ENCODE measurements at regions not wholly inside any gene's neighbourhood (a gene's known extent, or its start where the extent isn't known, plus 50 kb on each side); places are given as distances from the start of the nearest gene placed in this dataset.
"Not testable (repeated sequence)": the region's sequence is repeated elsewhere in the genome, so short reads cannot be mapped to it uniquely, and the experiment has no call there.

DNA sequence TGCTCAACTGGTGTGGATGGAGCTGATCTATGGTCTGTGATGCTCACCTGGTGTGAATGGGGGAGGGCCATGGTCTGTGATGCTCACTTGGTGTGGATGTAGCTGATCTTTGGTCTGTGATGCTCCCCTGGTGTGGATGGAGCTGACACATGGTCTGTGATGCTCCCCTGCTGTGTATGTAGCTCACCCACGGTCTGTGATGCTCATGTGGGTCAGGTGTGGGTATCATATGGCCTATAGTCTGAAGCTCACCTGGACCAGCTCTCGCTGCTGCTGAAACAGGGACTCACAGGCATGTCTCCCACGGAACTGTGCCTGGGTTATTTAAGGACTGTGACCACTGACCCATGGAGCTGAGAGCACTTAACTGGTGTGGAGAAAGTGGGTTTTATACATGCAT, 109.7 kb downstream of the CRLF2 start:
- DNase-seq, result no peak

DNA sequence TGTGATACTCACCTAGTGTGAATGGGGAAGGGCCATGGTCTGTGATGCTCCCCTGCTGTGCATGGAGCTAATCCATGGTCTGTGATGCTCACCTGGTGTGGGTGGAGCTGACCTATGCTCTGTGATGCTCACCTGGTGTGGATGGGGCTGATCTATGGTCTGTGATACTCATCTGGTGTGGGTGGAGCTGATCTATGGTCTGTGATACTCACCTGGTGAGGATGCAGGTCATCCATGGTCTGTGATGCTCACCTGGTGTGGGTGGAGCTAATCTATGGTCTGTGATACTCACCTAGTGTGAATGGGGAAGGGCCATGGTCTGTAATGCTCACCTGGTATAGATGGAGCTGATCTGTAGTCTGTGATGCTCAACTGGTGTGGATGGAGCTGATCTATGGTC, 110.2 kb downstream of the CRLF2 start:
- DNase-seq, result not testable (repeated sequence)

DNA sequence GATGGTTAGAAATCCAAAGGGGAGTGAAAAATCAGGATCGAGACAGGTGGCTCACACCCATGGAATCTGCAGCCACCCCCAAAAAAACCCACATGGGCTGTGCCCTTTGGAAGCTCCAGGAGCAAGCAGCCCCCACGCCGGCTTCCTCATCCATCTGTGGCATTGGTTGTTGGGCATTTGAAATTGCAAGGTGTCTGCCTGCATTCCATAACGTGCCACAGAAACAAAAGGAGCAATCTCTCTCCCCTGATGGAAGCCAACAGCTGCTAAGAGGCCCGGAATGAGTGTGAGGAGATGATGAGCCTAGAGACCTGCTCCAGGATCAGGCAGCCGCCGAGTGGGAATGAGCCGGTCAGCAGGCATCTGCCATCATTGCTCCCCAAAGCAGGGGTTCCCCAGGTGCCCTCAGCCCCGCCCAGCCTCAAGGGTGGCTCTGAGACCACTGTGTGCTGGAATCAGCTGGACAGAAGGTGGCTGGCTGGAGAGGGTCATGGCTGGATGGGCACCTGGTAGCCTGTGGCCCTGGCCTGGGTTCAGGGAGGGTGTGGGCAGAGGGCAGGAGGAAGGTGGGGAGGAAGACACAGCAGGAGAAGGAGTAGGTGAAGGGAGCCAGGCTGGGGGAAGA, 113.2 kb downstream of the CRLF2 start:
- no peak for DNase-seq

DNA sequence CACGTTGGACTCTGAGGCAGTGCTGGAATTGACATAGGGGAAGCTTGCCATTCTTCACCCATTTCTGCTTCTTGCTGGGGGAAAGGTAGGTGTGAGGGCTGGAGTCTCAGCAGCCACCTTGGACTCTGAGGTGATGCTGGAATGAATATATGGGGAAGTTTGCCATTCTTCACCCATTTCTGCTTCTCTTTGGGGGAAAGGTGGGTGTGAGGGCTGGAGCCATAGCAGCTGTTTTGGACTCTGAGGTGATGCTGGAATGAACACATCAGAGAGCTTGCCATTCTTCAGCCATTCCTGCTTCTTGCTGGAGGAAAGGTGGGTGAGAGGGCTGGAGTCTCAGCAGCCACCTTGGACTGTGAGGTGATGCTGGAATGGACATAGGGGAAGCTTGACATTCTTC, 115.1 kb downstream of the CRLF2 start:
- DNase-seq, result no peak

DNA sequence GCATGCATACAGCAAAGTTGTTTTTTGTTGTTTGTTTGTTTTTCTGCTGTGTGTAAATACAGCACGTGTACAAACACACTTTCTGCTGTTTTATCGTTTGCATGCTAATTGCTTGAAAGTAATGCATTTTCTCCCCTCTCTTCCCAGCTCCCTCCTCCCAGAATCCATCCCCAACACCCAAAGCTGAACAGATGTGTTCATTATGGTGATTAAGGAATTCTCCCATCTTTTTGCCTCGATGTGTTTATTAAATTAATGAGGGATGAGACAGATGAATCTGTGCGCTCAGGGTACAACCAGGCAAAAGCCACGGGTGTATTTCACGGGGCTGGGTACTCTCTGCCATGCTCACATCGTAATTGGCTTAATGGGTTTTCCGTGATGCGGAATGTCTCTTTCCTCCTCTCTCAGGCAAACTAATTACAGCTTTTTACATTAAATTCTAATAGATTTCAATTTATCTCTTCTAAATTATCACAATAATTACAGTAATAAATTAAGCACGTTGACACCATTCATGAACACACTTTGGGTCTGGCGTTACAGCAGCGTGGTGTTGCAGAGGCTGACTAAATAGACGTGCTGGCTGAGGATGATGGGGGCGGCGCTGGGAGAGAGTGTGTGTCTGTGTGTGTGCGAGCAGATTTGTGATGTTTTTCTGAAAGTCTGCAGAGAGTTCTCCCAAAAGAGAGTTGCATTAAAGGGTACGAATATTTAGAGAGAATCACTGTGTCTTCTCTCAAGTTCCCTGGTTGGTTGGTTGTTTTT, 117.7 kb downstream of the CRLF2 start:
- DNase-seq, result no peak

DNA sequence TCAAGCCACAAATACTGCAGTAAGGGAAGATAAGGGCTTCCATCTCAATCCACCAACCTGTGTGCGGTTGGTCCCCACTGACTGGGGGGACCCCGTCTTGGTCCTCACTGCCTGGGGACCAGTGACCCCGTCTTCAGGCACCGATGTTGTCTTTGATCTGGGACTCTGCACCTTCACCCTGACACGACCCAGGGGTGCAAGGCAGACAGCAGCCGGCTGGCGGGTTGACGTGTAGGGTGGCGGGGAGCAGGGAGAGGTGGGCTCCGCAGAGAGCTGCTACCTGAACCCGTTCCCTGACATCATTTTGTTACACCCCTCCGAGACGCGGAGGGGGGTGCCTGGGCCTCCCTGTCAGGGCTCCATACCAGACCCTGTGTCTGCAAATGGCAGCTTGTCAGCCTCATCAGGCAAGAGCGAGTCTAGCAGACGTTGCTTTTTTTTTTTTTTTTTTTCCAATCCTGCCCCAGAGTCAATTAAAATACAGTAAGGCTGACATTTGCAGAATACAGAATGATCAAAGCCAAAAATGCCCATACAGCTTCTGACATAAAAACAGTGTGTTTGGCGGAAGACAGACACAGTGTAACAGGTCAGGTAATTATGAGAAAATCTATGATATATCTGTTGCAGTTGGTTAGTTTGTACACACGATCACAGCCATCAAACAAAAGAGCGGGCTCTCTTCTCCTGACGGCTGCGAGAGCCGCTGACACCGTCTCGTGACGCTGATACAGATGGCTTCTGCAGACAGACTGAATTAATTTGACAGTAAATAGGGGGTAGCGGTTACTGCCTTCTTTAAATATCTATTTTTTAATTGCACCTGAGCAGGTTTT, 118.6 kb downstream of the CRLF2 start:
- no peak for DNase-seq

DNA sequence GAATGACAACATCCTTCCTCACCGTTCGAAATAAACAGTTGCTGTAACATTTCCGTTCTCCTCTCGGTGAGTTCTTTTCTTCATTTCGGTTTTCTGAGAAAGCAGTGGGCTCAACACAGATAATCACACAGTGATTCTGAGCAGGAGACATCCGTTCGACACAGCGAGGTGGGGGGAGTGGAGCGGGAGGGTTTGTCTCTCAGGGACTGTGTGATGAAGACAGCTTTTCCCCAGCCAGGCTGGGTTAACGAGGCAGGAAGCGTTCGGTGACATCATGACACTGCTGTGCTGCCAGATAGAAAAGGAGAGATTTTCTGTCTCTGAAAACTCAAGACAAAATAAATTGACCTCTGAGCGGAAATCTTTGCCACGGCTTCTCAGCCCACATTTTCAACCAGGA, 119.3 kb downstream of the CRLF2 start:
- DNase-seq, result no peak

DNA sequence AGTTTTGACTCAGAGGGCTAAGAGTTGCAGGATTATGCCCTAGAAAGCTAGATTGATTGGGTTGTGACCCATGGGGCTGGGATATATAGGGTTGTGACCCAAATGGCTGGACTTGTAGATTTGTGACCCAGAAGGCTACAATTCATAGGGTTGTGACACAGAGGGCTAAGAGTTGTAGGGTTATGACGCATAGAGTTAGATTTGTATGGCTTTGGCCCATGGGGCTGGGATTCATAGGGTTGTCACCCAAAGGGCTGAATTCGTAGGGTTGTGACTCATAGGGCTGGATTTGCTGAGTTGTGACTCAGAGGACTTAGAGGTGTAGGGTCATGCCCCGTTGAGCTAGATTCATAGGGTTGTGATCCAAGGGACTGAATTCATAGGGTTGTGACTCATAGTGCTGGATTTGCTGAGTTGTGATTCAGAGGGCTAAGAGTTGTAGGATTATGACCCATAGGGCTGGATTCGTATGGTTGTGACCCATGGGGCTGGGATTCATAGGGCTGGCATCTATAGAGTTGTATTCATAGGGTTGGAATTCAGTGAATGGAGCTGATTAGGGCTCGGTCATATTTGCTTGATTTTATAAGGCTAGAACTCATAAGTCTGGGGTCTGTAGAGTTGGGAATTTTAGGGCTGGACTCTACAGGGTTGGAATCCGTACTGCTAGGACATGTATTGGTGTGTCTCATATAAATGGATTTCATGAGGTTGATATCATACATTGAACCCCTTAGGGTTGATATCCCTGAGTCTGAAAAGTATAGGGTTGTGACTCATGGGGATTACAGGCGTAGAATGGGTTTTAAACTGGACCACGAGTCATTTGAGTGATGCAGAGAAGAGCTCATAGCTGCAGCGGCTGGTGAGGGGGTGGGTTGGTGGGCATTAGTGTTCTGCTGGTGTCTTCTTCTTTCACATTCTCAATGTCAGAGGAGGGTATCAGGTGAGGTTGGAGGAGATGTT, 125.7 kb downstream of the CRLF2 start:
- no peak for DNase-seq

DNA sequence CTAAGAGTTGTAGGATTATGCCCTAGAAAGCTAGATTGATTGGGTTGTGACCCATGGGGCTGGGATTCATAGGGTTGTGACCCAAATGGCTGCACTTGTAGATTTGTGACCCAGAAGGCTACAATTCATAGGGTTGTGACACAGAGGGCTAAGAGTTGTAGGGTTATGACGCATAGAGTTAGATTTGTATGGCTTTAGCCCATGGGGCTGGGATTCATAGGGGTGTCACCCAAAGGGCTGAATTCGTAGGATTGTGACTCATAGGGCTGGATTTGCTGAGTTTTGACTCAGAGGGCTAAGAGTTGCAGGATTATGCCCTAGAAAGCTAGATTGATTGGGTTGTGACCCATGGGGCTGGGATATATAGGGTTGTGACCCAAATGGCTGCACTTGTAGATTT, 126.6 kb downstream of the CRLF2 start:
- DNase-seq, result not testable (repeated sequence)

DNA sequence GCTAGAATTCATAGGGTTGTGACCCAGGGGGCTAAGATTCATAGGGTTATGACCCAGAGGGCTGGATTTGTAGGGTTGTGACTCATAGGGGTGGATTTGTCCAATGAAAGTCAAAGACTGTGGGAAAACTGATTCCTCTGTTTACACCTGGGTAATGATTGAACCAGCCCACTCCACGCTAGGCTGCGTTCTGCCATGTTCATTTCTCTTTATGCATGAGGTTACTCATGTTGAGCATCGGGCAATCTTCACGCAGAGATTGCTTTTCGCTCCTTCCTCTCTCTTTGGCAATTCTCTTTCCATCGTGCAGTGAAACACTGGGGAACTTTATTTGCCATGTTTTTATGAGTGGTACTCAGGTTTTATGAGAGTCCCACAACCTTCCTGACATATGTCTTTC, 127.8 kb downstream of the CRLF2 start:
- DNase-seq, result no peak

DNA sequence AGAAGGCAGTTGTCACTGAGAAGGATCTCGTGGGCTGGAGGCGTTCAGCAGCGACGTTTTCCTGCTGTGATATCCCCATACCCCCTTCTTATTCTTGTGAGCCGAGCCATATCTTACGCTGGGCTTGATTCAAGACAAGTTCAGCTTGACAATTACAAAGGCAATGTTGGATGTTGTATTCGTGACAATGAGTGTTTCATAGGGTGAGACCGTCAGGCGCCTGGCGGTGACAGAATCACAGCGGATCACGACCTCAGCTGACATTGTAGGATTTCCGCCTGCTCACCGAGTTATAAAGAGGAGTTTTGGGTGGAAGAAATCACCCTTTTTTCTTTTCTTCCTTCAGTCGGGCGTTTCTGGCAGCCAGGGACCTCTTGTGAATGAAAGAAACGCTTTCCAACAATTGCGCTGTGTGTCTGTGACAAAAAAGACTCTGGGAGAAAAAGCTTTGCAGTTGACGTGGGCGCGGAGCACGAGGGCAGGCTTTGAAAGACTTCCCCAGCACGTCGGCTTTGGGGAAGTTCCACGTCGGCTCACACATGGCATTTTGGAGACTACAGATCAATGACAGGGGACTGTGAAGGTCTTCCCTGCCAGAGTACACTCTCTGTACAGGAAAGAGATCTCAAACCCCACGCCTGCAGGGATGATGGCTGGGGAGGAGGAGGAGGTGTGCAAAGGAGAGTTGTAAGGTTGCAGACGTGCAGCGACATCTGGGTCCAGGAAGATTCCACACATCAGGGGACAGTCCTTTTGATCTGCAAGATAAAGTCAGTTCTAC, 135.4 kb downstream of the CRLF2 start:
- DNase-seq, result no peak

DNA sequence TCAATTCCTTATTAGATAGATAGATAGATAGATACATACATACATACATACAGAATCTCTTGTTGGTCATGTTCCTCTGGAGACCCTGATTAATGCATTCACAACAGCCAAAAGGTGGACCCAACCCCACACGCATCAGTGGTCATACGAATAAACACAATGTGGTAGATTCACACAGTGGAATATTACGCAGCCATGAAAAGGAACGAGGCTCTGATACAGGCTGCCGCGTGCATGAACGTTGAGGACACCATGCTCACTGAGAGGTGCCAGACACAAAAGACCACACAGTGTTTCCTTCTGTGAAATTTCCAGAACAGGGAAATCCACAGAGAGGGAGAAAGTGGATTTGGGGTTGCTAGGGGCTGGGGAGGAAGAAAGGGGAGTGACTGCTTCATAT, 136.7 kb downstream of the CRLF2 start:
- DNase-seq, result no peak

DNA sequence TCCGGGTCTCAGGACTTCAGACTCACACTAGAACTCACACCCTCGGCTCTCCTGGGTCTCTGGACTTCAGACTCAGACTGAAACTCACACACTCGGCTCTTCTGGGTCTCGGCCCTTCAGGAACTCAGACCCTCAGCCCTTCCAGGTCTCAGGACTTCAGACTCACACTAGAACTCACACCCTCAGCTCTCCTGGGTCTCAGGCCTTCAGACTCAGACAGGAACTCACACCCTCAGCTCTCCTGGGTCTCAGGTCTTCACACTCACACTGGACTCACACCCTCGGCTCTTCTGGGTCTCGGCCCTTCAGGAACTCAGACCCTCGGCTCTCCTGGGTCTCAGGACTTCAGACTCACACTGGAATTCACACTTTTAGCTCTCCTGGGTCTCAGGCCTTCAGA, 137.3 kb downstream of the CRLF2 start:
- no peak for DNase-seq

DNA sequence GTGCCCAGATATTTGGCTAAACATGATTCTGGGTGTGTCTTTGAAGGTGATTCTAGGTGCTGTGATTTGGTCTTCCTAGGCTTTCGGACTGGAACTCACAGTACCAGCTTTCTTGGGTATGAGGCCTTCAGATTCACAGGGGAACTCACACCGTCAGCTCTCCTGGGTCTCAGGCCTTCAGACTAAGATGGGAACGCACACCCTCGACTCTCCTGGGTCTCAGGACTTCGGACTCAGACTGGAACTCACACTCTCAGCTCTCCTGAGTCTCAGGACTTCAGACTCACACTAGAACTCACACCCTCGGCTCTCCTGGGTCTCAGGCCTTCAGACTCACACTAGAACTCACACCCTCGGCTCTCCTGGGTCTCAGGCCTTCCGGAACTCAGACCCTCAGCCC, 137.7 kb downstream of the CRLF2 start:
- DNase-seq, result no peak

DNA sequence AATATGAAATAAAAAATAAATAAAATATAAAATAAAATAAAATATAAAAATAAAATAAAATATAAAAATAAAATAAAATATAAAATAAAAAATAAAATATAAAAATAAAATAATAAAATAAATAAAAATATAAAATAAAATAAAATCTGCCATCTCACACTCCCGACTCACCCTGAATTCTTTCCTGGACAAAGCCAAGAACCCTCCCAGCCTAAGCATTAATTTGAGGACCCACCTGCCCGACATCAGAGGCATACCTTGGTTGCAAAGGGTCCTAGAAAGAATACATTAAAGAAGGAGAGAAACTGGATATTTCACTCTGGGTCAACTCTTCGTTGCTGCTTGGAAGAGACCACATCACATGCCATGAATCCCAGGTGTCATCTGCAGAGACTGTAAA, 138.3 kb downstream of the CRLF2 start:
- DNase-seq, result no peak

DNA sequence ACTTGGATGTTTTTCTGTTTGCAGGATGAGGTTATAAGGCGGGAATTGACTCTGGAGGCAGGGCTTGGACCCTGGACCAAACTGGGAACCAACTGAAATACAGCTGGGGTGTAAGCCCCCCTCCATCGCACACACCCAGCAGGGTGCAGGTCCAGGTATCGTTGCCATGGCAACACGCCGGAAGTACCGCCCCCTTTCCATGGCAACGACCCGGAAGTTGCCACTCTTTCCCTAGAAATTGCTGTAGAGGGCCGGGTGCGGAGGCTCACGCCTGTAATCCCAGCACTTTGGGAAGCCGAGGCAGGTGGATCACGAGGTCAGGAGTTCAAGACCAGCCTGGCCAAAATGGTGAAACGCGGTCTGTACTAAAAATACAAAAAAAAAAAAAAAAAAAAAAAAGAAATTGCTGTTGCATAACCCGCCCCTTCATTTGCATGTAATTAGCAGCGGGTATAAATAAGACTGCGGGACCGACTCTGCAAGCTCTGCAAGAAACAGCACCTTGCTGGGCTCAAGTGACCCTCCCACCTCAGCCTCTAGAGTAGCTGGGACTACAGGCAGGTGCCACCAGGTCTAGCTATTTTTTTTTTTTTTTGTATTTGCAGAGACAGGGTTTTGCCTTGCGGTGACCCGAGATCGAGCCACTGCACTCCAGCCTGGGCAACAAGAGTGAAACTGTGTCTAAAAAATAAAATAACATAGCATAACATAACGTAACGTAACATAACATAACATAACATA, 139.6 kb downstream of the CRLF2 start:
- DNase-seq, result no peak

DNA sequence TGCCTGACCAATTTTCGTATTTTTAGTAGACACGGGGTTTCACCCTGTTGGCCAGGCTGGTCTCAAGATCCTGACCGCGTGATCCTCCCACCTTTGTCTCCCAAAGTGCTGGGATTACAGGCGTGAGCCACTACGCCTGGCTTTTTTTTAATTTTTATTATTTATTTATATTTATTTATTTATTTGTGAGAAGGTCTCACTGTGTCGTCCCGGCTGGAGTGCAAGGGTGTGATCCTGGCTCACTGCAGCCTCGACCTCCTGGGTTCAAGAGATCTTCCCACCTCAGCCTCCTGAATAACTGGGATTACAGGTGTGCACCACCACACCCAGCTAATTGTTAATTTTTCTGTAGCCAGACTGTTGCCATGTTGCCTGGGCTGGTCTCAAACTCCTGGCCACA, 141.1 kb downstream of the CRLF2 start:
- DNase-seq, result no peak

DNA sequence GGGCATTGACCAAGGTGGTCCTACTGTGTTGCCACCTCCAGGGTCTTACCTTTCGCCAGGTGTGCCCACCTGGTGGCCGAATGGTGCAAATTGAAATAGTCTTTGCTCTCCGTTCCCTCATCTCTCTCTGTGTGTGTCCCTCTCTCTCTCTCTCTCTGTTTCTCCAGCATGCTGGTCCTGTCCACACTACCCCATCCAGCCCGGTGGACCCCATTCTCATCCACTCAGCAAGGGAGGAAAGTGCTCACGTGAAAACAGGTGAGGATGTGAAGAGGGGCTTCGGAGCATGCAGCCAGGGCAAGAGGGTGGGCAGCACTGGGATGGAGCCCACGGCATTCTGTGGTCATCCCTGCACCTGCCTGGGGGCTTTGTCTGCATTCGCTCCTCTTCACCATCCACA, 150.1 kb downstream of the CRLF2 start:
- DNase-seq, result no peak

DNA sequence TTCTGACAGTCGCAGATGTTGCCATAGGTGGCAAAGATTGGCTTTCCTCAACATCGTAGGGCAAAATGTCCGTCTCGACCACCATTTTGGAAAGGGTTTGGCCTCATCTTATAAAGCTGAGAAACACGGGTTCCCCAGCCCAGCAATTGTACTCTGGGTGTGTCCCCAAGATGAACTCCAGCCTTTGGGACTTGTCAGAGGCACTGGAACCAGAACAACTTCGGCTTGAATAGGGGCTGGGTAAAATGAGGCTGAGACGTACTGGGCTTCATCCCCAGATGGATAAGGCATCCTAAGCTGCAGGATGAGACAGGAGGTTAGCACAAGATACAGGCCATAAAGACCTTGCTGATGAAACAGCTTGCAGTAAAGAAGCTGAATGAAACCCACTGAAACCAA, 151.9 kb downstream of the CRLF2 start:
- no peak for DNase-seq

DNA sequence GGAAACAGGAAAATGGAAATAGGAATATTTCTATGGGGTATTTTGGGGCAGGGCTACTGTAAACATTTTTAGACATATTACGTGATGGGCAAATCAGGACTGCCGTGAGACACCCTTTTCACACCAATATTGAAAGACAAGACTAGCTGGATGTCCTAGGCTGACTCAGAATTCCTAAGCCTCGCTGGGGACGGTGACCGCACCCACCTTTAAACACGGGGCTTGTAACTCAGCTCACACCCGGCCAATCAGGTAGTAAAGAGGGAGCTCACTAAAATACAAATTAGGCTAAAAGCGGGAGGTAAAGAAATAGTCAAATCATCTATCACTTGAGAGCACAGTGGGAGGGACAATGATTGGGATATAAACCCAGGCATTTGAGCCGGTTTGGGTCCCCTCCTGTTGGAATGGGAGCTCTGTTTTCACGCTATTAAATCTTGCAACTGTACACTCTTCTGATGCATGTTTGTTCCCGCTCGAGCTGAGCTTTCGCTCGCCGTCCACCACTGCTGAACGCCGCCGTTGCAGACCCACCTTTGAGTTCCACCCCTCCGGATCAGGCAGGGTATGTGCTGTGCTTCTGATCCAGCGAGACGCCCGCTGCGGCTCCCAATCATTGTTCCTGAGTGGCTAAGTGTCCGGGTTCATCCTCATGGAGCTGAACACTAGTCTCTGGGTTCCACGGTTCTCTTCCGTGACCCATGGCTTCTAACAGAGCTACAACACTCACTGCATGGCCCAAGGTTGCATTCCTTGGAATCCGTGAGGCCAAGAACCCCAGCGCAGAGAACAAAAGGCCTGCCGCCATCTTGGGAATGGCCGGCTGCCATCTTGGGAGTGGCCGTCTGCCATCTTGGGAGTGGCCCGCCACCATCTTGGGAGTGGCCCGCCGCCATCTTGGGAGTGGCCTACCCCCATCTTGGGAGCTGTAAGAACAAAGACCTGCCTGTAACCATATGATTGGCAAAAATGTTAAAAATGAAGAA, 152.6 kb downstream of the CRLF2 start:
- no peak for DNase-seq
